NCI-H2196 (cell line): ENCODE measurements at regions not wholly inside any gene's neighbourhood (a gene's known extent, or its start where the extent isn't known, plus 50 kb on each side); places are given as distances from the start of the nearest gene placed in this dataset.

ENCODE experiments used
- DNase-seq: peaks from one replicate; lab custom pipeline; 2025; ENCODE audit not compliant: unreplicated experiment; lab: John Stamatoyannopoulos, UW

- DNase-seq, result no peak
These were observed 57.6 kb downstream of the TENT5A start for GRCh38 chr6:81694855-81695254.

- no peak for DNase-seq
These were observed 58.3 kb downstream of the TENT5A start for GRCh38 chr6:81694207-81694606.

- no peak for DNase-seq
These were observed 59.2 kb downstream of the TENT5A start for GRCh38 chr6:81693266-81693665.

GRCh38 chr6:81690073-81690472 is 62.4 kb downstream of the TENT5A start:
- no peak for DNase-seq

- no peak for DNase-seq
These were observed 62.9 kb downstream of the TENT5A start for GRCh38 chr6:81689580-81689979.

GRCh38 chr6:81683912-81684311 is 68.6 kb downstream of the TENT5A start:
- DNase-seq, result no peak

GRCh38 chr6:81682858-81683620 is 69.4 kb downstream of the TENT5A start:
- no peak for DNase-seq

GRCh38 chr6:81682235-81682795 is 70.2 kb downstream of the TENT5A start:
- DNase-seq, result no peak

- DNase-seq, result no peak
These were observed 83.0 kb downstream of the TENT5A start for GRCh38 chr6:81669445-81669844.

GRCh38 chr6:81668615-81669047 is 83.8 kb downstream of the TENT5A start:
- no peak for DNase-seq

GRCh38 chr6:81666481-81666880 is 86.0 kb downstream of the TENT5A start:
- no peak for DNase-seq

- no peak for DNase-seq
These were observed 96.2 kb downstream of the TENT5A start for GRCh38 chr6:81656231-81656630.

GRCh38 chr6:81655696-81656095 is 96.8 kb downstream of the TENT5A start:
- no peak for DNase-seq

- no peak for DNase-seq
These were observed 104.0 kb downstream of the TENT5A start for GRCh38 chr6:81648502-81648901.

- DNase-seq, result no peak
These were observed 109.3 kb downstream of the TENT5A start for GRCh38 chr6:81643156-81643555.

GRCh38 chr6:81640891-81641290 is 111.6 kb downstream of the TENT5A start:
- no peak for DNase-seq

GRCh38 chr6:81640126-81640525 is 112.4 kb downstream of the TENT5A start:
- no peak for DNase-seq

GRCh38 chr6:81638366-81638765 is 114.1 kb downstream of the TENT5A start:
- DNase-seq, result no peak

GRCh38 chr6:81636930-81637568 is 115.4 kb downstream of the TENT5A start:
- no peak for DNase-seq

- DNase-seq, result peak; percentile 16
These were observed 118.2 kb downstream of the TENT5A start for GRCh38 chr6:81634155-81634880.

GRCh38 chr6:81633391-81633790 is 119.1 kb downstream of the TENT5A start:
- no peak for DNase-seq

GRCh38 chr6:81630719-81631118 is 121.8 kb downstream of the TENT5A start:
- no peak for DNase-seq
